Endothelial cell (in vitro differentiated cells): ENCODE measurements at regions not wholly inside any gene's neighbourhood (a gene's known extent, or its start where the extent isn't known, plus 50 kb on each side); places are given as distances from the start of the nearest gene placed in this dataset.

Experiments
- DNase-seq: peaks from one replicate; pipeline ENCODE4 v3.0.0; 2021; ENCODE audit warnings: low spot score
- H3K27ac Mint-ChIP-seq: one replicate; pipeline ENCODE4 v1.8.0; 2021; ENCODE audit warnings: mixed read lengths, inconsistent platforms; ENCODE audit not compliant: unreplicated experiment
- H3K27me3 Mint-ChIP-seq: one replicate; pipeline ENCODE4 v1.8.0; 2021; ENCODE audit warnings: mild to moderate bottlenecking, moderate library complexity, mixed read lengths, inconsistent platforms; ENCODE audit not compliant: unreplicated experiment
- H3K36me3 Mint-ChIP-seq: one replicate; pipeline ENCODE4 v1.8.0; 2021; ENCODE audit warnings: mild to moderate bottlenecking, low read depth, mixed read lengths, inconsistent platforms; ENCODE audit not compliant: unreplicated experiment
- H3K4me1 Mint-ChIP-seq: one replicate; pipeline ENCODE4 v1.8.0; 2021; ENCODE audit warnings: mild to moderate bottlenecking, mixed read lengths, inconsistent platforms; ENCODE audit not compliant: unreplicated experiment
- H3K4me3 Mint-ChIP-seq: one replicate; pipeline ENCODE4 v1.8.0; 2021; ENCODE audit warnings: mild to moderate bottlenecking, mixed read lengths, inconsistent platforms; ENCODE audit not compliant: unreplicated experiment
- H3K9me3 Mint-ChIP-seq: one replicate; pipeline ENCODE4 v1.8.0; 2021; ENCODE audit warnings: mixed read lengths, inconsistent platforms; ENCODE audit not compliant: unreplicated experiment
- TF ChIP-seq, protein P1 (sequence below): fragments of 200-600 bp; sonication (generic); IDR thresholded peaks from one replicate; pipeline ENCODE4 v1.5.0; 2021; ENCODE audit warnings: antibody characterized with exemption; ENCODE audit not compliant: unreplicated experiment

GRCh38 chr2:194332799-194333490 lies 1324.1 kb upstream of the SLC39A10 start:
- H3K36me3 Mint-ChIP-seq, result no peaks in the 10 kb centered on the region
- no peaks in the 10 kb centered on the region for H3K4me1 Mint-ChIP-seq
- DNase-seq, result no peak
- no peaks in the 10 kb centered on the region for H3K9me3 Mint-ChIP-seq
- TF ChIP-seq, protein P1, sequence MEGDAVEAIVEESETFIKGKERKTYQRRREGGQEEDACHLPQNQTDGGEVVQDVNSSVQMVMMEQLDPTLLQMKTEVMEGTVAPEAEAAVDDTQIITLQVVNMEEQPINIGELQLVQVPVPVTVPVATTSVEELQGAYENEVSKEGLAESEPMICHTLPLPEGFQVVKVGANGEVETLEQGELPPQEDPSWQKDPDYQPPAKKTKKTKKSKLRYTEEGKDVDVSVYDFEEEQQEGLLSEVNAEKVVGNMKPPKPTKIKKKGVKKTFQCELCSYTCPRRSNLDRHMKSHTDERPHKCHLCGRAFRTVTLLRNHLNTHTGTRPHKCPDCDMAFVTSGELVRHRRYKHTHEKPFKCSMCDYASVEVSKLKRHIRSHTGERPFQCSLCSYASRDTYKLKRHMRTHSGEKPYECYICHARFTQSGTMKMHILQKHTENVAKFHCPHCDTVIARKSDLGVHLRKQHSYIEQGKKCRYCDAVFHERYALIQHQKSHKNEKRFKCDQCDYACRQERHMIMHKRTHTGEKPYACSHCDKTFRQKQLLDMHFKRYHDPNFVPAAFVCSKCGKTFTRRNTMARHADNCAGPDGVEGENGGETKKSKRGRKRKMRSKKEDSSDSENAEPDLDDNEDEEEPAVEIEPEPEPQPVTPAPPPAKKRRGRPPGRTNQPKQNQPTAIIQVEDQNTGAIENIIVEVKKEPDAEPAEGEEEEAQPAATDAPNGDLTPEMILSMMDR, result no peak
- H3K27ac Mint-ChIP-seq, result no peak overlapping the region
- no peaks in the 10 kb centered on the region for H3K27me3 Mint-ChIP-seq
- no peak overlapping the region for H3K4me3 Mint-ChIP-seq

GRCh38 chr2:194328456-194328855 lies 1328.6 kb upstream of the SLC39A10 start:
- TF ChIP-seq, protein P1, result no peak
- no peak for DNase-seq
- Mint-ChIP-seq H3K27ac (no peak overlapping the region), H3K27me3 (no peaks in the 10 kb centered on the region), H3K36me3 (no peaks in the 10 kb centered on the region), H3K4me1 (no peaks in the 10 kb centered on the region), H3K4me3 (no peak overlapping the region), H3K9me3 (no peaks in the 10 kb centered on the region)

- Mint-ChIP-seq H3K4me3 (no peak overlapping the region), H3K36me3 (no peaks in the 10 kb centered on the region), H3K4me1 (no peaks in the 10 kb centered on the region), H3K9me3 (no peaks in the 10 kb centered on the region), H3K27ac (no peak overlapping the region), H3K27me3 (no peaks in the 10 kb centered on the region)
- DNase-seq, result no peak
- TF ChIP-seq, protein P1, result no peak
These were observed 1329.7 kb upstream of the SLC39A10 start for GRCh38 chr2:194327196-194327888.

DNA sequence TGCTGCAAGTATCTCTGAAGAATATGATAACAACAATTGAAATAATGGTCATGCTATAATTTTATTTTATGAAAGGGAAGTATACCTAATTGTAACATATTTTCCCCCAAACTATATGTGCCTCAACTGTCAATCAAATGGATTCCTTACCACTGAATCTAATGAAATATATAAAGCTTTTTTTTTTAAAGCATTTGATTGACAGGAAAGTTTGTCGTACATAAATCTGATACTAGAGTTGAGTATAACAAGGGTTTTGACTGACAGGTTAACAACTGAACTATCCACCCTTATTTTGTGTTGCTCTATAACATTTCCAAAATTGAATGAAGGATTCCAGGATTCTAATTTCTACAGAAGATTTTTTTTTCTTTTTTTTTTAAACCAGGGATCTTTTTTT lies 1333.3 kb upstream of the SLC39A10 start:
- no peak for DNase-seq
- TF ChIP-seq, protein P1, result no peak
- no peaks in the 10 kb centered on the region for H3K36me3 Mint-ChIP-seq
- H3K27me3 Mint-ChIP-seq, result no peaks in the 10 kb centered on the region
- H3K4me3 Mint-ChIP-seq, result no peak overlapping the region
- no peak overlapping the region for H3K27ac Mint-ChIP-seq
- no peaks in the 10 kb centered on the region for H3K9me3 Mint-ChIP-seq
- H3K4me1 Mint-ChIP-seq, result no peaks in the 10 kb centered on the region

- Mint-ChIP-seq H3K27me3 (no peaks in the 10 kb centered on the region), H3K4me3 (no peak overlapping the region), H3K36me3 (no peaks in the 10 kb centered on the region), H3K9me3 (no peaks in the 10 kb centered on the region), H3K4me1 (no peaks in the 10 kb centered on the region), H3K27ac (no peak overlapping the region)
- TF ChIP-seq, protein P1, result no peak
- no peak for DNase-seq
These were observed 1336.5 kb upstream of the SLC39A10 start for GRCh38 chr2:194320520-194320919.
